ENCODE measurements at regions not wholly inside any gene's neighbourhood (a gene's known extent, or its start where the extent isn't known, plus 50 kb on each side); places are given as distances from the start of the nearest gene placed in this dataset.

DNA sequence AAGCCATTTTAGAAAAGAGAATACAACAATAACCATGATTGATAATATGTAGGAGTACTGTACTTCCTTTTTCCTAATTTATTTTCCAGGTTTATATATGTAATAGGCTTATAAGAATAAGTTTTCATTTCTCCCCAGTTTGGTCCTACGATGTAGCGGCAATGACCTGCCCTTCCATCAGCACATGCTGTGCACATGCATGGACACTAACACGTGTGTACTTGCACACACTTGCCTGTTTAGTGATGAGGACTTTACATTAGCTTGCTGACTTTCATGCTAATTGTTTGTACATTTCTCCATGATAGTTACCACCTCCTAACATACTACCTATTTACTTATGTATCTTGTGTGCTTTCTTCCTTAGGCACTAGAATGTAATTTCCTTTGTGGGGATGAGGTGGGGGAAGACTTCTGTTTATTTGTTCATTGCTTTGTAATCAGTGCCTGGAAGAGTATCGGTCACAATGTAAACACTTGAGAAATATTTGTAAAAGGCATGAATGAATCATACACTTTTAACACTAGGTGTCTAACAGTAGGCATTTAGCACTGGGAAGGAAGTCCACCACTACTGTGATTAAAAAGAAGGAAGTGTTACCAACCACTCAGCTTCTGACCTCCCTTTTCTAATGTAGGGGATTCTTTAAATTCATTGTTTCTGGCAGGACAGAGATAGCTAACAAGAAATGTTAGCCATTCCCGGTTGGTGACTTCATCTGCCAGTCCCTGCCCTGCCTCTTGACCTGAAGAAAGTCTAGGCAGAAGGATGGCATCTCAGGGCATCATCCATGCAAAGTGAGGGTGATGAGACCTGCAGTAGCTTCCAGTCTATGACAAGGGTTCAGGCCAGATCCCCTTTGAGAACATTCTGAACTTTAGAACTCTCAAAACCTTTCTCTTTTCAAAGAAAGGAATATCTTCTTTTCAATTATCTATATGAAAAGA, 120.2 kb upstream of the RAB18 start:
- Mint-ChIP-seq H3K4me3 (no peak overlapping the region), H3K27ac (no peak overlapping the region; a peak in 1 of 7 replicates), H3K4me1 (peaks cover 2% of the 10 kb centered on the region in 2 experiments; a peak in 3 of 4 replicates), H3K9me3 (peaks cover 3 to 7% of the 10 kb centered on the region in 2 experiments; a peak in 3 of 5 replicates), H3K27me3 (ENCODE audit: low read depth) (no peaks in the 10 kb centered on the region), H3K36me3 (ENCODE audit: insufficient read depth in 1 of 3, low read depth in 3 of 3) (no peaks in the 10 kb centered on the region)
- Histone ChIP-seq H4K5ac (ENCODE audit: insufficient read length, low read depth, low read length) (no peak overlapping the region), H3K27me3 (ENCODE audit: insufficient read depth, low read length) (no peaks in the 10 kb centered on the region), H4K91ac (ENCODE audit: insufficient read length, low read depth, low read length) (no peak overlapping the region), H2AK5ac (ENCODE audit: insufficient read length, low read length) (no peak overlapping the region), H3K27ac (ENCODE audit: insufficient read length, low read depth, low read length) (no peak overlapping the region), H3K4ac (ENCODE audit: low read depth, low read length) (no peak overlapping the region), H3K23ac (ENCODE audit: insufficient read length, low read depth, low read length) (no peak overlapping the region), H4K20me1 (ENCODE audit: control insufficient read depth, insufficient read depth, insufficient read length) (no peaks in the 10 kb centered on the region), H2AFZ (ENCODE audit: low read length) (no peak overlapping the region), H3K56ac (ENCODE audit: insufficient read length, low read depth, low read length) (no peak overlapping the region), H2BK120ac (ENCODE audit: low read depth, low read length, poor library complexity, severe bottlenecking) (no peak overlapping the region), H3T11ph (ENCODE audit: low read length) (no peak overlapping the region), H3K79me2 (ENCODE audit: insufficient read depth, low read length) (no peaks in the 10 kb centered on the region), H2BK20ac (ENCODE audit: low read depth, low read length, poor library complexity, severe bottlenecking) (no peak overlapping the region), H2BK15ac (ENCODE audit: low read depth, low read length) (no peak overlapping the region), H3K14ac (ENCODE audit: insufficient read depth, low read length) (no peak overlapping the region), H3K79me1 (ENCODE audit: insufficient read depth, low read depth, low read length, poor library complexity, severe bottlenecking) (no peaks in the 10 kb centered on the region), H3K4me1 (ENCODE audit: insufficient read depth, low read length) (no peaks in the 10 kb centered on the region), H2BK12ac (ENCODE audit: insufficient read length, low read depth, low read length) (no peak overlapping the region), H3K23me2 (ENCODE audit: insufficient read length, low read depth, low read length, poor library complexity, severe bottlenecking) (no peaks in the 10 kb centered on the region), H3K9me3 (ENCODE audit: control insufficient read depth, low read depth, low read length) (no peaks in the 10 kb centered on the region), H3K9ac (ENCODE audit: extremely low read depth, insufficient read length, low read length) (no peak overlapping the region), H3K4me2 (ENCODE audit: insufficient read depth, insufficient read length, low read length) (no peak overlapping the region), H4K8ac (replicated peaks; ENCODE audit: insufficient read length, low read depth, low read length) (no peak overlapping the region), H2BK5ac (ENCODE audit: insufficient read length, low read length) (no peak overlapping the region), H3K18ac (ENCODE audit: insufficient read length, low read depth, low read length) (no peak overlapping the region)
- TF ChIP-seq, protein P1, sequence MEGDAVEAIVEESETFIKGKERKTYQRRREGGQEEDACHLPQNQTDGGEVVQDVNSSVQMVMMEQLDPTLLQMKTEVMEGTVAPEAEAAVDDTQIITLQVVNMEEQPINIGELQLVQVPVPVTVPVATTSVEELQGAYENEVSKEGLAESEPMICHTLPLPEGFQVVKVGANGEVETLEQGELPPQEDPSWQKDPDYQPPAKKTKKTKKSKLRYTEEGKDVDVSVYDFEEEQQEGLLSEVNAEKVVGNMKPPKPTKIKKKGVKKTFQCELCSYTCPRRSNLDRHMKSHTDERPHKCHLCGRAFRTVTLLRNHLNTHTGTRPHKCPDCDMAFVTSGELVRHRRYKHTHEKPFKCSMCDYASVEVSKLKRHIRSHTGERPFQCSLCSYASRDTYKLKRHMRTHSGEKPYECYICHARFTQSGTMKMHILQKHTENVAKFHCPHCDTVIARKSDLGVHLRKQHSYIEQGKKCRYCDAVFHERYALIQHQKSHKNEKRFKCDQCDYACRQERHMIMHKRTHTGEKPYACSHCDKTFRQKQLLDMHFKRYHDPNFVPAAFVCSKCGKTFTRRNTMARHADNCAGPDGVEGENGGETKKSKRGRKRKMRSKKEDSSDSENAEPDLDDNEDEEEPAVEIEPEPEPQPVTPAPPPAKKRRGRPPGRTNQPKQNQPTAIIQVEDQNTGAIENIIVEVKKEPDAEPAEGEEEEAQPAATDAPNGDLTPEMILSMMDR (conservative IDR thresholded peaks at IDR 0.05): no peak
- no CpG with 5 or more reads among the region's 5 CpGs for WGBS (ENCODE audit: extremely low coverage, insufficient read length, low lambda C conversion rate)
- no peak for DNase-seq
